ENCODE measurements at regions not wholly inside any gene's neighbourhood (a gene's known extent, or its start where the extent isn't known, plus 50 kb on each side); places are given as distances from the start of the nearest gene placed in this dataset.

GRCh38 chr3:82179291-82179690 is 417.8 kb upstream of the GBE1 start:
- no peak for TF ChIP-seq POLR2A (IDR thresholded peaks at IDR 0.05; ENCODE audit: low read depth, low read length)
- TF ChIP-seq POLR2AphosphoS5 (IDR thresholded peaks at IDR 0.05; ENCODE audit: low read depth, low read length) = no peak
- no peak for TF ChIP-seq TAF1 (IDR thresholded peaks at IDR 0.05; ENCODE audit: low read depth, low read length)

Measured in GM12891 (cell line).